NCI-H1930 (cell line): ENCODE measurements at regions not wholly inside any gene's neighbourhood (a gene's known extent, or its start where the extent isn't known, plus 50 kb on each side); places are given as distances from the start of the nearest gene placed in this dataset.

Source experiments
- DNase-seq, 2 experiments: peaks; one replicate each; lab custom pipeline; 2025; lab: John Stamatoyannopoulos, UW

DNA sequence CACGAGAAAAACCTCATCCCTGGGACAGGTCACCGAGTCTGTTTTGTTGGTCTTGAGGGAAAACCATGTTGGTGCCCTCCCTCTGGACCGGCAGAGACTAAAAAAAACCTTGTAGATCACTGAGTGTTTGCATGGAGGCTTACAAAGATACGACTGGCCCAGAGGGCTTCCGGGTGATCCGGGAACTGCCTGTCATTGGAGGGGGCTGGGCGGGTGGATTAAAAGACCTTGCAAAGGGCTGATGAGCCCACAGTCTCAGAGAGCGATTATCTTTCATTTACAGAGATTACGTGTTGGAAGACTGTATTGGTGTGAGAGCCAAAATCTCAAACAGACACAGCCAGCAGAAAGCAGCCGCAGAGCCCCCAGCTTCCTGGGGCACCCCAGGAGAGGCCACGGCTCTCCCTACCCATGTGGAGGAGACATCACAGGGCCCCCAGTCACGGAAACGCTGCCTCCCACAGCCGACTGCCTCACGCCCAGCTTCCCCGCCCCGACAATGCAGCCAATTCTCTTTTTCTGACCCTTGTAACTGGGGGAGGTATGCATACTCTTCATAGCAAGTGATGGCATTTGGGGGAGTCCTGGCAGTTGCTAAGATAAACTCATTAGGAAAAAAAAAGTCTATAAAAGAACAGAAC is 426.4 kb downstream of the CTTN start:
- no peak for DNase-seq

DNA sequence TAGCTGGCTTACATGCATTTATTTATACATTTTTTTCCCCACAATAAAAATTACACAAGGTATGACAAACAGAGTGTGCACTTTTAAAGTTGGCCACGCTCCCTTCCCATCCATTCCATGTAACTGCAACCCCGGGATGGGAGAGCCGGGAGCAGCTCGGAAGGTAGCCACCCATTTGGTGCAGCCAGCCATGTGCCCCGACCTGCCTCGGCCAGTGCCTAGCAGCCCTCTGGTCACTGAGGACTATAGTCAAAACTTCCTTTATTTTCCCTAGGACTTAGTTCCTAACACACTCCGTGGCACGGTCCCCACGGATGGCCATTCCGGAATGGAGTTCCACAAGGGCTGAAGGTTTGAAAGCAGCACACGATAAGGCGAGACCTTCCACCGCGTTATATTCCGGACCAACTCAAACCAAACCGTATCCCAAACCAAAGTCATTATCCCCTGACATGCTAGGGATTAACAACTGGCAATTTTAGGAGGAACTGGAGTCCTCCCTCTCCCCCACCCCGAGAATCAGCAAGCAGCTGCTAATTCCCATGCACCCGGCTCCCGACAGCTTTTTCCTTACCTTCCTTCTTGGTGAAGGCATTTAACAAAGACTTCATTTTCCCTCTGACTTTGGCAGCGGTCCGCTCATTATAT is 426.4 kb downstream of the SHANK2 start:
- no peak for DNase-seq

DNA sequence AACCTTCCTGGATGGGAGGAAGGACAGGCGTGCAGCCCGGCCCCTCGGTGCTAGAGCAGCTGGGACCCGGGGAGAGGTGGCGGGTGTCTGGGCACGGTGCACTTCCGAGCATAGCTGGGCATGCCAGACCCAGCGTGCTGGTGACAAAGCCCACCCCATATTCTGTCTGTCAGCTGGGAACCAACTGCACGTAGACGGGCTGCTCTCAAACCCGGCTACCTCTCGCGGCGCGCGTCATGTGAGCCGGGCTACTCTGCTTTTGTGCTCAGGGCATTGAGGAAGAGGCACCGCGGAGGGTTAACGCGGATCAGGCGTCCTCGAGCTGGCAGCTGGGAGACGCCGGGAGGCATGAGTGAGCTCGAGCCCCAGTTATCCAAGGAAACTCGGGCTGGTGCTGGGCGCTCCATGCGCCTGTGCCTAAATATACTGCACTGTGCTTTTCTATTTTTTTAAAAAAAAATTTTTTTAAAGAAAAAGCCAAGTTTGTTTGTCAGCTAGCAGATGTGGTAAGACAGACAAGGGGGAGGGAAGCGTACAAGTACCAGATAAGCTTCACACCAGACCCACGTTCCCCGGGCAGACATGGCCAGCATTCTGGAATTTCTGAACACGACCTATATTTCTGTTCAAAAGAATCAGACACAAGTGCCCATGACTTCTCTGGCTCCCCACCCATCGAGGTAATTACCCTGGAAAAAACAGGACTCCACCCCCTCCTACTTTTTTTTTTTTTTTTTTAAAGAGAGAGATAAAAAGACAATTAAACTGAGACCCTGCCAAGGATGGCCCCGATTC is 425.6 kb downstream of the SHANK2 start:
- DNase-seq, result no peak

DNA sequence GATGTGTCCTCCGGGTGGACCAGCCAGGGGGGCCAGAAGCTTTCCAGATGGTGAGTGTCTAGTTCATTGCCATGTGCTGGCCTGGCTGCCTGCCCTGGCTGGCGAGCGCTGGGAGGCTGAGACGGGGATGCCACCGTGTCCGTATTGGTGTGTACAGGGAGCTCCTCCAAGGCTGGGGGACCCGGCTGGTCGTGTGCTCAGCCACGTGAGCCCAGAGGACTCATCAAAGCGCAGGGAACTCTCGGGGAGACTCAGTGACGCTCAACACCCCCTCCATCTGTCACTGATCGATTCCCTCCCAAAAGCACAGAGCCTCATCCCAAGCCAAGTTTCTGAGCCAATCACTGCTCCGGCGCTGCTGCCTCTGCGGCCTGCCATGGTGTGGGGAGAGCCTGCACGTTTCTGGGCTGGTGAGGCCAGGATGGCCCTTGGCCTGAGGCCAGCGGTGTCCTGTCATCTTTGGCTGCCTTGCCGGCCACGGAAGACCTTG is 423.7 kb downstream of the SHANK2 start:
- DNase-seq, result no peak

DNA sequence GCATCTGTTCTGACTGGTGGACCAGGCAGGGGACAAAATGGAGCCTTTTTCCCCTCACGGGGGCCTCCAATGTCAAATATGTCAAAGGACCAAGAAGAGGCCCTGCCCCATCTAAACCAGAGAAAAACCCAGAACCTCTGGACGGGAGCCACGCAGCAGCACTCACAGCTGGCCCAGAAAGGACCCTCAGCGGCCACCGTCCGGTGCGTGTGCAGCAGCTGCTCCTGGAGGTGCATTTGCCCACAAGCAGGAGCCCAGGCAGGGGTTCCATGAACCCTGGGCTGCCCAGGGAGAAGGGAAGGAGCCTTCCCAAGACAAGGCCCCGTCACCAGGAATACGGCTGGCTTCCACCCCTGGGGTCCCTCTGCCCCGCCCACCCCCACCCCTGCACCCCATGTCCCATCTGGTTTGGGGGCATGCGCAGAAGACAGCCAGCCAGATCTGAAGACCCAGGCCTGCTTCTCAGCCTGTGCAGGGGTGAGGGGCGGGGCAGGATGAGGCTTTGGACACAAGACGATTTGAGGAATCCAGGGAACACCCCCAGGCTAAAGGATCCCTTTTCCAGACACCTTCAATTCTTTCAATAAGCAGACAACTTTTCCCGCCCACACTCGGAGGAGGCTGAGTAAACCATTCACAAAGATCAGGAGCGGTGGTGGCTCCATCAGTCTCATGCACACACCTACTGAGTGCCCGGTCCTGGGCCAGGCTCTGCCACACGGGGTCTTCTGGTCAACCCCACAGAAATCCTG is 423.1 kb downstream of the SHANK2 start:
- DNase-seq, result no peak

DNA sequence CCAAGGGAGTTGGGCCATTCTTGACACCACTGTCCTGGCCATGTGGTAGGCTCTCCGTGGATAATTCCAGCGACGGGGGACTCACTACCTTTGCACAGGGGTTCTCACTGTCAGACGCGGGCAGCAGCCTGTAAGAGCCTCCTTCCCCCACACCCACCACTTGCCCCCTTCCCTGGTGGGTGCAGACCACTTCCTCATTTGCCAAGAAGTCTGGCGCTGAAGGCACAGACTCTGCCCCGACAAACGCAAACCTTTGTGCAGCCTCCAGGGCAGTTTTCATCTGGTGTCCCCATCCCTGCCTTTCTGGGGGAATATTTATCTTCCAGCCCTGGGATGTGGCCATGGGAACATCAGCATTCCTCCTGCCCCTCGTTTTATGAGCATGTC is 422.5 kb downstream of the SHANK2 start:
- DNase-seq, result no peak

DNA sequence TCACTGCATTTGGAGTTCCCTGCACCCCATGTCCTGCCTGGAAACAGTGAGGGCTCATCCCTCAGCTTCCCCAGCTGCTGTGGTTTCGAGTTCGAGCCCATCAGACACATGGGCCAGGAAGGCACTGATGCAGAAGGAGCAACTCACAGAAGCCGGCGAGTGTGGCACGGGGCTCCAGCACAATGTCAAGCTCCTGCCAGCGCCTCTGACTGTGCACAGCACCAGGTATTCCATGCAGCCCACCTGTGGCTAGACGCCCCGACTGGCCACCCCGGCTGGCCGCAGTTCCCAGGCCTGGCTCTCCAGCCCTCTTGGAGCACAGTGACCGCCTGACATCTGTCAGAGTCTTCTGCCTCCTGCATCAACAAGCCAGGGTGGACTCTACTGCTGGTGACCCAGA is 419.4 kb downstream of the SHANK2 start:
- DNase-seq, result no peak

DNA sequence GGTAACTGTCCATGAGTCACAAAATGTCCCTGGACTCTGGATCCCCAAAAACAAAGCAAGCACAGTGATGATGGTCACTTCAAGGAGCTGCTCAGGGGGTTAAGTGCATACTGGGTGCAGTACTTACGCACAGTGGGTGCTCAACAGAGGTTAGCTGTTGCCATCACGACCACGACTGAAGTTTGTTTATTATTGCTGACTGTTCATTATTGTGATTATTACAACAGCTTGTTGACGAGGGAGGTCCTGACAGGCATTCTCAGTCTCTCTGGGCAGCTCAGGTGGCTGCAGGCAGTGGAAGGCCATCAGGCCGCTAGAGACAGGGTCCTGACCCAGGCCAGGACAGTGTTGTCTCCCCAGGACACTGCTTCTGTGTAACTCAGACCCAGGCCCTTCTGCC is 418.8 kb downstream of the SHANK2 start:
- no peak for DNase-seq

DNA sequence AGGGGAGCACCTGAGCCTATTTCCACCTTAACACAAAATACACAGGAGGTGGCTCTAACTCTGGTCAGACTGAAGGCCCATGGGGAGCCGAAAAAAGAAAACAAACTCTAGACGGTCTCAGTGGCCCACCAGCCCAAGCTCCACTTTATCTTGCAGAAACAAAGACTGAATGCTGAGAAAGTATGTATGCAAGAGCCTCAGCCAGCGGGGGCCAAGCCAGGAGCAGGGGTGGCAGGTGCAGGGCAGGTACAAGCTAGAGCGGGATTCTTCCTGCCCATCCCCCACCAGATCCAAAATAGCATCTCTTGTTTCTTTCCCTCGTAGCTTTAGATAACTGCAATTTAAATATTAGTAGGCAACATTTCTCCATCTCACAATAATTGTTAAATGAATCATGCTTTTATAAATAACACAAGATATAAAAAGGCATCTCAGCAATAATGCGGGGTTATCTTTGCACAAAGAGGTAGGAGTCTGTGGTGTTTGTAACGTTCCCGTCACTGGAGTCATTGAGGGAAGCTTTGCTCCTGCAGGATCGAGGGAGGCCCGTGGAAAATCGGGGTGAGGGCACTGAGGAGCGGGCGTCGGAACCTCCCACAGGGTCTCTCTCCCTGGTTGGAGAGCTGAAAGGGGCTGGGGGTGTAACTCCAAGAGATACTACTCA is 418.0 kb downstream of the SHANK2 start:
- no peak for DNase-seq

DNA sequence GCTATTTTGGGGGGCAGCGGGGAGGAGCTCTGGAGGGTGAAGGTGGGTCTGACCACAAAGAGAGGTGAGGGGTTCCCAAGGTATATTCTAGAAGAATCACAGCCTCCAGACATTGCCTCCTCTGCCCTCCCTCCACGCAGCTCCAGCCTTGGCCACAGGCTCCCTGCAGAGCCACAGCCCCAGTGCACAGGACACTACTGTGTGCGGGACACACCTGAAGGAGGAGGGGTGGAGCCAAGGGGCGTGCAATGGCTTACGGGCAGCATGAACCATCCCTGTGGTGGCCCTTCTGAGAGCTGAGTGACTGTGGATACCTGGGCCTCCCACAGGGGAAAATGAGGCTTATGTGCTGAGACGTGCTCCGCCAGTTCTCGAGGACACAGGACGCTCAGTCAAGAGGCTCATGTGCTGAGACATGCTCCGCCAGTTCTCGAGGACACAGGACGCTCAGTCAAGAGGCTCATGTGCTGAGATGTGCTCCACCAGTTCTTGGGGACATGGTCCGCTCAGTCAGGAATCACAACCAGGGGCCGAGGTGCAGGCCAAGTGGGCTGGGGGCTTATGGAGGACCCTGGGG is 417.3 kb downstream of the SHANK2 start:
- DNase-seq, result no peak

DNA sequence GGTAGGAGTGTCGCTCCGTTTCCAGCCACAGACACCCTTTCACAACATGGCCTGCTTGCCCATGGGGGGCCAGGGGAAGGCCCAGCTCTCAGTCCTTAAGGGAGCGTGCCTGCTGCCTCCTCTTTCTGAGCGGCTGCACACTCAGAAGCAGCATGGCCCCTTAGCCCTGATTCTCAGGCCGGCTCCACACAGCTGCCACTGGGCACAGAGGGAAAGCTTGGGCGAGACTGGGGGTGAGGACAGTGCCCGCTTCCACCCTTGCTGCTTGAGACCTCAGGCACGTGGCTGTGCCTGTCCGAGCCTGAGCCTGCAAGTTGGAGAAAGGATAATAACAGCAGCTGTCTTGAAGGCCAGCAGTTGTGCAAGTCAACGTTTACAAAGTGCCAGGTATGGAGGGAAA is 416.3 kb downstream of the SHANK2 start:
- no peak for DNase-seq

DNA sequence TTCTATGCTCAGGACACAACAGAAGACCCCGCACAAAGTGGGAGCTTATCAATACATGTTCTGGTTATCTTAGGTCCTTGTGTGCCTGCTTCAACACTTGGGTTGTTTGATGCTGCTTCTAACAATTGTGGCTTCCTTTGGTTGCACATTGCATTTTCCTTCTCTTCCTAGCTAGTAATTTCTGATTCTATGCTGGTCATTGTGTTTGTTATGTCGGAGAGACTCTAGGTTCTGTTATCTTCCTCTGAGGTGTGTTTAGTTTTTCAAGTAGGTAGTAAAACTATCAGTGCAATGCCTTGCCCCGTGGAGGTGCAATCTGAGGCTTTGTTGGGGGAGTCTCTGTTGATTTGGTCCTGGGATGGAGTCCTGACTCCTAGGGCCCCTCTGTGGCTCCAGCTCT is 414.2 kb downstream of the SHANK2 start:
- no peak for DNase-seq

DNA sequence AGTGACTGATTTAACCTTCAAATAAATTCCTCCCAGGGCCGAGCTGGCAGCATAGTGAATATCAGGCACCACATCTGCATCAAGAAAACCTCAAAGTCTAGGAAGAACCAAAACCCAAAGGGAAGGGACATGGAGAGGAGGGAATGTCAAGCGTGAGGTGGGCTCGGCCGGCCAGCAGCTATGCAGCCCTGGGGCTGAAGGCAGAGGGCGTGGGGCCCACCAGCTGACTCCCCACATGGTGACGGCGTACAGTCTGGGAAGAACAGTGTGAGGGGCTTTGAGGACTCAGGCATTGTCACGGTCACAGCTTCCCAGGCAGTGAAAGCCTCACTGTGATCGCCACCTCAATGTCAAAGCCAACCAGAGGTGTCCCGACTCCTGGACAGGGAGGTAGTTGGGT is 412.5 kb downstream of the SHANK2 start:
- DNase-seq, result no peak

DNA sequence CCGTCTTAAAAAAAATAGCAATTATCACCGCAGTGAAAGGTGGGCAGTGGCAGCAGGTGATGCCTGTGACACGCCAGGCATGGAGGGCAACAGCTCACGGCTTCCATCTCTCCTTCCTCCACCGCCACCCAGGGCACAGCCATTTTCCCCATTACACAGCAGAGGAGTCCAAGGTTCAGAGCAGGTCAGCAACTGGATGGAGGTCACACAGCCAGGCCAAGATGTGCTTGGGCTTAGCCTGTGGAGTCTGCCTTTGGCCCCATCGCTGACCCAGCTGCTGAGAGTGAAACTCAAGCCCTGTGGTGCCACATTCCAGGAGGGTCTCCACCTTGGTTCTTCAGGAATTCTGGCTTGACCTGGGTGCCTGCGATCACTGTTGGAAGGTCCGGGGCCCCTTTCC is 411.1 kb downstream of the SHANK2 start:
- no peak for DNase-seq

DNA sequence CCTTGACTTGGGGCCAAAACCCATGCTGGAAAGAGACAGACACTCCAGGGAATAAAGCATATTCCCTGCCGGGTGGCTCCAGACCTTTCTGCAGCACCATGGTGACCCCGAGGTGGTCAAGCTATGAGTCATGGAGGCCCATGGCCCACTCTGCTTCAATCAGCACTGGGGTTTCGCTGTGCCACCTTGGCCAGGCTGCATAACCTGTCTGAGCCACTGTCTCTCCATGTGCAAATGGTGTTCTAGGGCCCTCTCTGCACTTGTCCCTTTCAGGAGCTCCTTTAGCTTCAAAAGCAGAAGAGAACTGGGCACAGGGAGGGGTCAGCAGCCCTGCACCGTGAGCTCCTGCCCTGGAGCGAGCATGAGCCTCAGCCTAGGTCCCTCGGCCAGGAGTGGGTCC is 410.1 kb downstream of the SHANK2 start:
- no peak for DNase-seq

DNA sequence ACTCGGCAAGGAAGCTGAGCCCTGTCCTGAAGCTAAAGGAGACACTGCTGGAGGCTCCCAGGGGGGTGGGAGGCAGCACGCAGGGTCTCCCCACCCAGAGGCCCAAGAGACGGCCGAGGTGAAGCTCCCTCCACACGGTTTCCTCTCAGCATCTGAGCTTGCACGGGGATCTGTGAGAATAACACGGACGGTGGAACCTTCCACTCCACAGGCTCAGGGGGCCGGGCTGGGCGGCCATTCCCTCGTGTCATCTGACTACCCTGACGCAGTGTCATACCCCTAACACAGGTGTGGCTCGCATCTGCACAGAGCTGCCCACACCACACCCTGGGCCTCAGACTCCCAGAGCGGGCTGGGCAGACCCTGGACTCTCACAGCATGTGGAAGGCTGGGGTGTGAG is 409.7 kb downstream of the SHANK2 start:
- DNase-seq, result no peak

DNA sequence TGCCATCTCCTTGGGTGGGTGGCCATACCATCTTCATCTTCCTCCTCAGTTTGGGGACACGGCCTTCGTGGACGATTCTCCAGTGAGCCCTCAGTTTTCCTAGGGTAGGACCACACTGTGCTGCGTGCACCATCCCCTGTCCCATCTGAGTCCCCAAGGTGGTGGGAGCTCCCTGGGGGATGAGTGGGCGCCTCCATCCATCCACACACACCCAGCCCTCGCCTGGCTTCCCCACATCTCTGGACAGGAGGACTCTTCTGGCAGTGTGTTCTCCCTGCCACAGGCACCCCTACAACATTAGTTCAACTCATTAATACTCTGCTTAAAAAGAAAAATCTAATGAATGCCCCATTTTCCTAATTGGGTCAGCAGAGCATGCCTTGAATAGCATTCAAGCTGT is 408.5 kb downstream of the SHANK2 start:
- no peak for DNase-seq

DNA sequence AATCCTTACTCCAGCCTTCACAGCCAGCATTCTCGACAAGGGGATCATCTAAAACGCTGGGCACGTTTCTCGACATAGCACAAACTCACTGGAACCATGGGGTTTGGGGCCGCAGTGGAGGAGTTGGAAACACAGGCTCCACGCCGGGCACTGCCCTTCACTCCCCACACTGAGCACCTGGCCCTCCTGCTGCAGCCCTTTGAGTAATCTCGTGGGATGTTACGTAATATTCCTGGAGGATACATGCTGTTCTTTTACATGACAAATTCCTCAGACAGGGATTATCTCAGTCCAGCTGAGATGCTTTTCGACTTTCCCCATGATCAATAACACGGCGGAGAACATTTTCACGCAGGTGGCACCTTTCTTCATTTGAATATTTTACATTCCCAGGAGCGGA is 408.0 kb downstream of the SHANK2 start:
- no peak for DNase-seq

DNA sequence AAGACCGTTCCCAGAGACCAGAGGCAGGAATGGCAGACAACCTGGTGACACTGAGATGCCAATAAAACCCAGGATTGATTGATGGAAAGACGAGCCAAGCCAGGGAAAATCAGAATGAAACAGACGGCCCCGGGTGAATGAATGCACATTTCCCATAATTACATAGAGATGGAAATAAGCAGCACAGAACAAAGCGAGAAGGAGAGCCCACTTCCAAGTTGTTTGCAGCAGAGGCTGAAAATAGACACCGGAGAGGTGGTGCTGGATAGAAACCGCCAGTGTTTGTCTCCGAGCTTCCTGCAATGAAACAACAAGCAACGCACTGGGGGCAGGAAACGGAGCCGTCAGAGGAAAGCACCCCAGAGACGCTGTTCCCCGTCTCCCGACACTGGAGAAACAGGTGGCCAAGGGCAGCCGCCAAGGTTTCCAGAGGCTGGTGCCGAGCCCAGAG is 406.8 kb downstream of the SHANK2 start:
- no peak for DNase-seq

DNA sequence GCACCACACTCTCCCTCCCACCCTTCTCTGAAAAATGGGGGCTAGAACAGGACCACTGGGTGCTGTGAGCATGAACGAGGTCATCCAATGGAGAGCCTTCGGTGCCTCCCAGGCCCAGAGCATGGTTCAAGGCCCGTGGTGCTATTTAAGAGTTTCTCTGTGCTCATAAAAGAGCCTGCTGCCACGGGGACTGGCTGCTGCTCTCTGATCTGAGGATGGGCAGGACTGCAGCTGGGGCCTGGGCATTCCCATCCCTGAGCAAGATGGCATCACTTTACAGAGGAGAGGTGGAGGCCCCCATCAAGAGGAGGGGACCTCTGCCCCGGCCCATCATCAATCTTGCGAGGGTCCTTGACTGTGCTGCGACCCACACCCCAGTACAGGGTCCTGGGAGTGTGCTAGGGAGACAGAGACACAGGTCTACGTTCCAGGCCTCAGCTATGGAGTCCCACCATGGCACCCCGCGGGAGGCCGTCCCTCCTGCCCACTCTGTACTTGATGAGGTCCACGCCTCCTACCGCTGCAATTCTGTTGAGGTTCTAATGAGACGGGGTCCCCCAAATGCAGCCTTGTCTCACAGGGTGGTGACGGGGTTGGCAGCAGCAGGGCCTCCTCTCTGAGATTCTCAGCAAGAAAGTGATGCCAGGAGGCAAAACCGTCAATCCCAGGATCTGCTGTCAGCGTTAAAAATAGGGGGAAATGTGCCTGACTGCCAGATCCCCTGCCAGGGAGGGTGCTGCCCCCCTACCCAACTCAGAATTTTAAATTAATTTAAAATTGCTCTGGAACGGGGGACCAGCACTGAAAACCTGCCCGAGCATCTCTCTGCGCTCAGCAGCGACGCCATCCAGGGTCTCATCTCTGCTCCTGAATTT is 405.4 kb downstream of the SHANK2 start:
- no peak for DNase-seq
